ENCODE measurements at regions not wholly inside any gene's neighbourhood (a gene's known extent, or its start where the extent isn't known, plus 50 kb on each side); places are given as distances from the start of the nearest gene placed in this dataset.

GRCh38 chr4:188197566-188197965 is 58.3 kb downstream of the TRIML1 start:
- TF ChIP-seq POLR2A (IDR thresholded peaks at IDR 0.05; ENCODE audit: low read length) (no peak), NFE2L2 (conservative IDR thresholded peaks at IDR 0.05; ENCODE audit: low read length) (no peak), MAX (IDR thresholded peaks at IDR 0.05) (no peak), CTCF (IDR thresholded peaks at IDR 0.05) (no peak), CBX2 (IDR thresholded peaks at IDR 0.05; ENCODE audit: borderline replicate concordance, low read depth) (no peak), EP300 (IDR thresholded peaks at IDR 0.05) (no peak), KDM5A (IDR thresholded peaks at IDR 0.05) (no peak), CHD2 (IDR thresholded peaks at IDR 0.05; ENCODE audit: low read length, partially characterized antibody) (no peak), JUNB (IDR thresholded peaks at IDR 0.05) (no peak)

Measured in A549 (cell line).